Right lobe of liver (tissue), 4 donors: ENCODE measurements at regions not wholly inside any gene's neighbourhood (a gene's known extent, or its start where the extent isn't known, plus 50 kb on each side); places are given as distances from the start of the nearest gene placed in this dataset.

ENCODE experiments used
- CTCF ChIP-seq, 4 donors: fragments of 200-600 bp in 3 of 4; fragments of 450-650 bp in 1 of 4; IDR thresholded peaks; one replicate each; pipeline versions ENCODE4 v1.5.1 to v1.8.0; 2016 to 2022; ENCODE audit warnings: antibody characterized with exemption in 4 of 4, mild to moderate bottlenecking in 2 of 4
- POLR2A ChIP-seq: fragments of 450-650 bp; IDR thresholded peaks from one replicate; pipeline ENCODE4 v1.6.1; 2017; ENCODE audit warnings: antibody characterized with exemption, mild to moderate bottlenecking
- donor health status: DM: no; HTN: no; CAD: no.
- donor health status: DM: no; HTN: no; CAD: no.
- donor health status: DM: no; HTN: yes; CAD: no.

DNA sequence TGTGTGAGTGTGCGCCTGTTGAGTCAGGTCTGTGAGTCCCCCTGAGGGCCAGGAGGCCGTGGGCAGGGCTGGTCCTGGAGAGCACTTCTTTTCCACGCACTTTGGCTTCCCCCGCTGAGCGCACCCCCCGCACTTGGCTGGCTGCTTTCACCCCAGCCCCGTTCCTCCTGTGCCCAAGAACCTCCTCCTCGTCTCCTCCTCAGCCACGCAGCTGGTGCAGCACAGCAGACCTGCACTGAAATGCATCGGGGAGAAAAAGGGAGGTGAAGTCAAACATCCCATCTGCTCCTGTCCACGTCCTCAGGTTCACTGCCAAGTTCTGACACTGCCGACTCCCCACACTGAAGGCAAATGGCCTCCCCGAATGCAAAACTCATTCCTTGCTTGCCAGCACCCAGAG lies 362.7 kb upstream of the SFSWAP start:
- no peak for TF ChIP-seq POLR2A
- TF ChIP-seq CTCF (IDR thresholded peaks at IDR 0.05), result no peak
